Natural killer cell (primary cell): ENCODE measurements at regions not wholly inside any gene's neighbourhood (a gene's known extent, or its start where the extent isn't known, plus 50 kb on each side); places are given as distances from the start of the nearest gene placed in this dataset.

Experiments
- ATAC-seq, 3 donors: fragments of 150-1000 bp in 2 of 3; fragments of 200-7000 bp in 1 of 3; cut with Tn5 transposase; 1 replicate in 1 of 3; 2 replicates in 2 of 3; pipeline ENCODE4 v1.10.0; 2021; ENCODE audit warnings: mild to moderate bottlenecking in 2 of 3, moderate library complexity in 2 of 3
- DNase-seq, 2 donors: peaks; one replicate each; pipeline versions ENCODE4 v3.0.0 to v3.0.0-alpha.2; 2013 to 2021; ENCODE audit warnings: mixed read lengths in 1 of 2
- H3K27ac ChIP-seq: one replicate; pipeline ENCODE4 v1.5.1; 2013; ENCODE audit warnings: mild to moderate bottlenecking, low read length
- H3K27me3 ChIP-seq: one replicate; pipeline ENCODE4 v1.6.1; 2013; ENCODE audit warnings: low read length; ENCODE audit not compliant: control insufficient read depth, insufficient read depth
- H3K36me3 ChIP-seq: one replicate; pipeline ENCODE4 v1.6.1; 2013; ENCODE audit warnings: low read length; ENCODE audit not compliant: control insufficient read depth, insufficient read depth
- H3K4me1 ChIP-seq: one replicate; pipeline ENCODE4 v1.6.1; 2013; ENCODE audit warnings: low read length; ENCODE audit not compliant: control insufficient read depth, insufficient read depth
- H3K4me3 ChIP-seq: one replicate; pipeline ENCODE4 v1.5.1; 2013; ENCODE audit warnings: low read length
- H3K9me3 ChIP-seq: one replicate; pipeline ENCODE4 v1.6.1; 2013; ENCODE audit warnings: low read length; ENCODE audit not compliant: control insufficient read depth, insufficient read depth
- H3K27ac Mint-ChIP-seq, 2 donors: one replicate each; pipeline ENCODE4 v1.8.0; 2022; ENCODE audit warnings: mild to moderate bottlenecking in 2 of 2, mixed read lengths in 2 of 2, moderate library complexity in 1 of 2
- H3K27me3 Mint-ChIP-seq, 2 donors: one replicate each; pipeline ENCODE4 v1.8.0; 2022; ENCODE audit warnings: low read depth in 2 of 2, mixed read lengths in 2 of 2
- H3K36me3 Mint-ChIP-seq: one replicate; pipeline ENCODE4 v1.8.0; 2022; ENCODE audit warnings: mixed read lengths
- H3K4me1 Mint-ChIP-seq, 2 donors: one replicate each; pipeline ENCODE4 v1.8.0; 2022; ENCODE audit warnings: mixed read lengths in 2 of 2
- H3K4me3 Mint-ChIP-seq: one replicate; pipeline ENCODE4 v1.8.0; 2022; ENCODE audit warnings: mild to moderate bottlenecking, moderate library complexity, mixed read lengths
- H3K9me3 Mint-ChIP-seq, 2 donors: one replicate each; pipeline ENCODE4 v1.8.0; 2022; ENCODE audit warnings: mixed read lengths in 2 of 2
- CTCF ChIP-seq: fragments of 200-600 bp; IDR thresholded peaks from one replicate; pipeline ENCODE4 v1.8.0; 2022; ENCODE audit warnings: antibody characterized with exemption
- WGBS: methylation state at CpG from one replicate; pipeline ENCODE4 v1.1.7; 2013; ENCODE audit warnings: missing lambda C conversion rate; ENCODE audit not compliant: insufficient coverage; 5-methylcytosine and 5-hydroxymethylcytosine counted together
- intact Hi-C: fragments of 100-400 bp; cut with micrococcal nuclease; formaldehyde crosslinking; loops from one replicate; pipeline ENCODE4 v1.14.2; 2022

- 34% methylated on average over 1 of the region's 2 CpGs for WGBS
Observed at GRCh38 chr2:76019128-76019527, 308.4 kb upstream of the GCFC2 start.

GRCh38 chr2:76009484-76009883 is 298.8 kb upstream of the GCFC2 start:
- H3K4me3 Mint-ChIP-seq: no peak overlapping the region
- TF ChIP-seq CTCF: no peak
- DNase-seq: no peak

More at GRCh38 chr2:76019128-76019527, 308.4 kb upstream of the GCFC2 start:
- Histone ChIP-seq H3K4me3 (no peak overlapping the region), H3K4me1 (no peaks in the 10 kb centered on the region), H3K27ac (no peak overlapping the region), H3K27me3 (no peaks in the 10 kb centered on the region), H3K9me3 (no peaks in the 10 kb centered on the region), H3K36me3 (no peaks in the 10 kb centered on the region)
- Mint-ChIP-seq H3K4me1 (no peaks in the 10 kb centered on the region), H3K36me3 (peaks cover 10% of the 10 kb centered on the region), H3K4me3 (no peak overlapping the region), H3K9me3 (peaks cover 20 to 21% of the 10 kb centered on the region in 2 donors), H3K27ac (no peak overlapping the region), H3K27me3 (no peaks in the 10 kb centered on the region)
- DNase-seq (no peak), ATAC-seq (no peak)
- intact Hi-C loops: no loop called here
- TF ChIP-seq CTCF: no peak

GRCh38 chr2:76008001-76008702 is 297.4 kb upstream of the GCFC2 start:
- no peaks in the 10 kb centered on the region for H3K27me3 Mint-ChIP-seq
- Histone ChIP-seq H3K4me1 (no peaks in the 10 kb centered on the region), H3K36me3 (no peaks in the 10 kb centered on the region), H3K27me3 (no peaks in the 10 kb centered on the region), H3K9me3 (no peaks in the 10 kb centered on the region), H3K27ac (no peak overlapping the region), H3K4me3 (no peak overlapping the region)
- no peak for ATAC-seq
- DNase-seq: no peak
- no peak overlapping the region for H3K27ac Mint-ChIP-seq
- H3K36me3 Mint-ChIP-seq: peaks cover 11% of the 10 kb centered on the region
- intact Hi-C loops: no loop called here
- WGBS: 75% methylated on average over 7 of the region's 7 CpGs
- no peak for TF ChIP-seq CTCF
- H3K4me3 Mint-ChIP-seq: no peak overlapping the region
- H3K4me1 Mint-ChIP-seq: no peaks in the 10 kb centered on the region
- H3K9me3 Mint-ChIP-seq: peaks cover 6 to 21% of the 10 kb centered on the region in 2 donors

More at GRCh38 chr2:76009484-76009883, 298.8 kb upstream of the GCFC2 start:
- ATAC-seq: no peak
- no peaks in the 10 kb centered on the region for H3K27me3 ChIP-seq
- no peaks in the 10 kb centered on the region for H3K4me1 ChIP-seq
- peaks cover 6 to 21% of the 10 kb centered on the region in 2 donors for H3K9me3 Mint-ChIP-seq
- H3K27me3 Mint-ChIP-seq: no peaks in the 10 kb centered on the region
- H3K36me3 Mint-ChIP-seq: peaks cover 11% of the 10 kb centered on the region
- H3K27ac Mint-ChIP-seq: no peak overlapping the region
- intact Hi-C loops: no loop called here
- no peaks in the 10 kb centered on the region for H3K36me3 ChIP-seq
- H3K9me3 ChIP-seq: no peaks in the 10 kb centered on the region
- 77% methylated on average over 2 of the region's 2 CpGs for WGBS
- no peak overlapping the region for H3K4me3 ChIP-seq
- H3K4me1 Mint-ChIP-seq: no peaks in the 10 kb centered on the region
- no peak overlapping the region for H3K27ac ChIP-seq

GRCh38 chr2:76000425-76000824 is 289.7 kb upstream of the GCFC2 start:
- H3K27me3 ChIP-seq: no peaks in the 10 kb centered on the region
- no peaks in the 10 kb centered on the region for H3K27me3 Mint-ChIP-seq
- peaks cover 15 to 18% of the 10 kb centered on the region in 2 donors for H3K9me3 Mint-ChIP-seq
- H3K27ac Mint-ChIP-seq: no peak overlapping the region
- H3K4me3 ChIP-seq: no peak overlapping the region
- H3K9me3 ChIP-seq: no peaks in the 10 kb centered on the region
- DNase-seq (no peak), ATAC-seq (no peak)
- 81% methylated on average over 1 of the region's 2 CpGs for WGBS
- no peak overlapping the region for H3K4me3 Mint-ChIP-seq
- no peaks in the 10 kb centered on the region for H3K36me3 ChIP-seq
- H3K4me1 Mint-ChIP-seq: no peaks in the 10 kb centered on the region
- H3K4me1 ChIP-seq: no peaks in the 10 kb centered on the region
- peaks cover under 1% of the 10 kb centered on the region for H3K36me3 Mint-ChIP-seq
- no peak overlapping the region for H3K27ac ChIP-seq
- no peak for TF ChIP-seq CTCF
- intact Hi-C loops: no loop called here
